Urothelium cell line (cell line): ENCODE measurements at regions not wholly inside any gene's neighbourhood (a gene's known extent, or its start where the extent isn't known, plus 50 kb on each side); places are given as distances from the start of the nearest gene placed in this dataset.
A peak's percentile ranks its signal among the peaks of the same experiment; 100 is the strongest.

Experiments
- DNase-seq: peaks from one replicate; pipeline ENCODE4 v3.0.0; 2011; ENCODE audit warnings: low spot score, mixed read lengths
- FAIRE-seq: peaks from 2 replicates; lab custom pipeline; 2011; peaks lifted over from hg19 to GRCh38; lab: Jason Lieb, UNC

- no peak for FAIRE-seq
Measured at GRCh38 chr18:55840601-55841170, 252.7 kb upstream of the TCF4 start.

GRCh38 chr18:55839343-55839742 lies 251.4 kb upstream of the TCF4 start:
- no peak for DNase-seq
- FAIRE-seq = no peak

More at GRCh38 chr18:55840601-55841170, 252.7 kb upstream of the TCF4 start:
- no peak for DNase-seq

- DNase-seq = no peak
- FAIRE-seq = no peak
Measured at GRCh38 chr18:55838841-55839240, 250.8 kb upstream of the TCF4 start.

- no peak for DNase-seq
- FAIRE-seq = no peak
Measured at GRCh38 chr18:55838319-55838718, 250.3 kb upstream of the TCF4 start.

- DNase-seq = peak; percentile 79
- no peak for FAIRE-seq
Measured at GRCh38 chr18:55833543-55833942, 245.6 kb upstream of the TCF4 start.

- no peak for FAIRE-seq
- no peak for DNase-seq
Measured at GRCh38 chr18:55830544-55830943, 242.6 kb upstream of the TCF4 start.

- DNase-seq = no peak
- FAIRE-seq = no peak
Measured at GRCh38 chr18:55821219-55821618, 233.2 kb upstream of the TCF4 start.

GRCh38 chr18:55819448-55819847 lies 231.5 kb upstream of the TCF4 start:
- no peak for FAIRE-seq
- no peak for DNase-seq

GRCh38 chr18:55818284-55818683 lies 230.3 kb upstream of the TCF4 start:
- FAIRE-seq = no peak
- DNase-seq = no peak

- no peak for DNase-seq
- no peak for FAIRE-seq
Measured at GRCh38 chr18:55811925-55812324, 223.9 kb upstream of the TCF4 start.

- DNase-seq = no peak
- no peak for FAIRE-seq
Measured at GRCh38 chr18:55805666-55806065, 217.7 kb upstream of the TCF4 start.

GRCh38 chr18:55795101-55795669 lies 207.2 kb upstream of the TCF4 start:
- no peak for FAIRE-seq
- DNase-seq = no peak

GRCh38 chr18:55794288-55795052 lies 206.5 kb upstream of the TCF4 start:
- FAIRE-seq = no peak
- no peak for DNase-seq

- FAIRE-seq = no peak
- peak; percentile 63 for DNase-seq
Measured at GRCh38 chr18:55790296-55790695, 202.3 kb upstream of the TCF4 start.

GRCh38 chr18:55787536-55788073 lies 199.6 kb upstream of the TCF4 start:
- no peak for DNase-seq
- FAIRE-seq = no peak

- FAIRE-seq (no peak), DNase-seq (no peak)
Measured at GRCh38 chr18:55786651-55787272, 198.8 kb upstream of the TCF4 start.

GRCh38 chr18:55783921-55784320 lies 195.9 kb upstream of the TCF4 start:
- DNase-seq = no peak
- no peak for FAIRE-seq

- no peak for DNase-seq
- FAIRE-seq = no peak
Measured at GRCh38 chr18:55781481-55781957, 193.5 kb upstream of the TCF4 start.

- FAIRE-seq = no peak
- no peak for DNase-seq
Measured at GRCh38 chr18:55780586-55781071, 192.6 kb upstream of the TCF4 start.

- FAIRE-seq (no peak), DNase-seq (no peak)
Measured at GRCh38 chr18:55779691-55780585, 191.9 kb upstream of the TCF4 start.
